ENCODE measurements at regions not wholly inside any gene's neighbourhood (a gene's known extent, or its start where the extent isn't known, plus 50 kb on each side); places are given as distances from the start of the nearest gene placed in this dataset.

- TF ChIP-seq CTCF (IDR thresholded peaks at IDR 0.05; ENCODE audit: low read depth, low read length) (no peak), EZH2phosphoT487 (IDR thresholded peaks at IDR 0.05; ENCODE audit: low read depth) (no peak)
Measured at GRCh38 chr18:51651761-51652160, 454.3 kb upstream of the MEX3C start.
